GM23338 (cell line): ENCODE measurements at regions not wholly inside any gene's neighbourhood (a gene's known extent, or its start where the extent isn't known, plus 50 kb on each side); places are given as distances from the start of the nearest gene placed in this dataset.

Experiments used
- ATAC-seq: fragments of 200-7000 bp; cut with Tn5 transposase; 3 replicates; pipeline ENCODE4 v1.9.1; 2020
- DNase-seq: peaks from one replicate; pipeline ENCODE4 v3.0.0-alpha.2; 2015; ENCODE audit warnings: low spot score
- H2AFZ ChIP-seq: fragments of 200-600 bp; sonication (generic); 2 replicates; pipeline ENCODE4 v1.8.0; 2016; ENCODE audit warnings: antibody characterized with exemption, mild to moderate bottlenecking, moderate library complexity
- H3F3A ChIP-seq: fragments of 200-600 bp; sonication (generic); replicated peaks from 2 replicates; pipeline ENCODE4 v1.8.0; 2017; ENCODE audit warnings: antibody characterized with exemption, mixed run types, low read depth
- H3K27ac ChIP-seq: fragments of 200-600 bp; sonication (generic); 2 replicates; pipeline ENCODE4 v1.6.1; 2016; ENCODE audit warnings: low read depth
- H3K27me3 ChIP-seq: fragments of 200-600 bp; sonication (generic); 2 replicates; pipeline ENCODE4 v1.8.0; 2016; ENCODE audit warnings: mild to moderate bottlenecking, mixed run types, moderate library complexity; ENCODE audit not compliant: insufficient read depth
- H3K36me3 ChIP-seq: fragments of 200-600 bp; sonication (generic); 2 replicates; pipeline ENCODE4 v1.8.0; 2016; ENCODE audit warnings: mild to moderate bottlenecking; ENCODE audit not compliant: insufficient read depth
- H3K4me1 ChIP-seq: fragments of 200-600 bp; sonication (generic); 2 replicates; pipeline ENCODE4 v1.8.0; 2016; ENCODE audit warnings: mild to moderate bottlenecking, moderate library complexity; ENCODE audit not compliant: insufficient read depth
- H3K4me2 ChIP-seq: fragments of 200-600 bp; sonication (generic); 2 replicates; pipeline ENCODE4 v1.7.1; 2017; ENCODE audit warnings: mixed run types
- H3K4me3 ChIP-seq: fragments of 200-600 bp; sonication (generic); 2 replicates; pipeline ENCODE4 v1.6.1; 2016; ENCODE audit warnings: mixed run types
- H3K79me2 ChIP-seq: fragments of 200-600 bp; sonication (generic); replicated peaks from 2 replicates; pipeline ENCODE4 v1.8.0; 2017; ENCODE audit warnings: mild to moderate bottlenecking; ENCODE audit not compliant: insufficient read depth
- H3K9me2 ChIP-seq: fragments of 200-600 bp; sonication (generic); 2 replicates; pipeline ENCODE4 v1.8.0; 2017; ENCODE audit not compliant: insufficient read depth
- H4K20me1 ChIP-seq: fragments of 200-600 bp; sonication (generic); replicated peaks from 2 replicates; pipeline ENCODE4 v1.8.0; 2017; ENCODE audit warnings: mild to moderate bottlenecking; ENCODE audit not compliant: insufficient read depth
- H3K27ac Mint-ChIP-seq: 2 replicates; pipeline ENCODE4 v1.8.0; 2020; ENCODE audit warnings: inconsistent platforms, mild to moderate bottlenecking, moderate library complexity, mixed read lengths
- H3K27me3 Mint-ChIP-seq: 3 replicates; pipeline ENCODE4 v1.8.0; 2022; ENCODE audit warnings: low read depth, mild to moderate bottlenecking, moderate library complexity, mixed read lengths, inconsistent platforms; ENCODE audit not compliant: insufficient read depth, poor library complexity
- H3K36me3 Mint-ChIP-seq: 3 replicates; pipeline ENCODE4 v1.8.0; 2021; ENCODE audit warnings: low read depth, mild to moderate bottlenecking, inconsistent platforms, moderate library complexity, mixed read lengths
- H3K4me1 Mint-ChIP-seq: 3 replicates; pipeline ENCODE4 v1.8.0; 2020; ENCODE audit warnings: mild to moderate bottlenecking, inconsistent platforms, mixed read lengths
- H3K4me3 Mint-ChIP-seq: 3 replicates; pipeline ENCODE4 v1.8.0; 2021; ENCODE audit warnings: moderate library complexity, mild to moderate bottlenecking, inconsistent platforms, mixed read lengths
- H3K9me3 Mint-ChIP-seq: 3 replicates; pipeline ENCODE4 v1.8.0; 2020; ENCODE audit warnings: moderate library complexity, mild to moderate bottlenecking, inconsistent platforms, mixed read lengths
- CREB1 ChIP-seq: fragments of 250-450 bp; sonication (Bioruptor Pico); IDR thresholded peaks from 2 replicates; pipeline ENCODE4 v1.5.0; 2020; ENCODE audit warnings: low read depth, mild to moderate bottlenecking, moderate library complexity
- EZH2 ChIP-seq: fragments of 200-600 bp; sonication (generic); IDR thresholded peaks from one replicate; pipeline ENCODE4 v1.8.0; 2017; ENCODE audit warnings: antibody characterized with exemption, mild to moderate bottlenecking, low read depth; ENCODE audit not compliant: unreplicated experiment
- JUNB ChIP-seq: IDR thresholded peaks from one replicate; pipeline ENCODE4 v1.6.1; 2016; ENCODE audit warnings: antibody characterized with exemption; ENCODE audit not compliant: unreplicated experiment
- NANOG ChIP-seq: IDR thresholded peaks from 2 replicates; pipeline ENCODE4 v1.6.1; 2016; ENCODE audit warnings: antibody characterized with exemption, borderline replicate concordance
- POLR2AphosphoS5 ChIP-seq: IDR thresholded peaks from 2 replicates; pipeline ENCODE4 v1.6.1; 2016; ENCODE audit warnings: antibody characterized with exemption, low read depth
- REST ChIP-seq: IDR thresholded peaks from one replicate; pipeline ENCODE4 v1.6.1; 2018; ENCODE audit warnings: antibody characterized with exemption; ENCODE audit not compliant: unreplicated experiment
- STAT1 ChIP-seq: IDR thresholded peaks from one replicate; pipeline ENCODE4 v1.6.1; 2016; ENCODE audit warnings: antibody characterized with exemption; ENCODE audit not compliant: unreplicated experiment
- ZNF114 ChIP-seq: fragments of 250-450 bp; sonication (Bioruptor Pico); IDR thresholded peaks from 2 replicates; pipeline ENCODE4 v1.5.0; 2020; ENCODE audit warnings: mild to moderate bottlenecking, moderate library complexity
- TF ChIP-seq, protein P1 (sequence below): fragments of 250-450 bp; sonication (Bioruptor Pico); IDR thresholded peaks from 2 replicates; pipeline ENCODE4 v1.5.0; 2020; ENCODE audit warnings: mild to moderate bottlenecking, moderate library complexity
- TF ChIP-seq, protein P2 (sequence below): IDR thresholded peaks from 2 replicates; pipeline ENCODE4 v1.6.1; 2016; ENCODE audit warnings: antibody characterized with exemption
- TF ChIP-seq, protein P3 (sequence below), 2 experiments: fragments of 200-600 bp in 1 of 2; sonication (generic) in 1 of 2; conservative IDR thresholded peaks; 2 replicates each; pipeline versions ENCODE4 v1.5.1 to v1.6.1; 2016 to 2017; ENCODE audit warnings: antibody characterized with exemption in 2 of 2, low read depth in 2 of 2, mild to moderate bottlenecking in 2 of 2, moderate library complexity in 1 of 2

- TF ChIP-seq, protein P1, sequence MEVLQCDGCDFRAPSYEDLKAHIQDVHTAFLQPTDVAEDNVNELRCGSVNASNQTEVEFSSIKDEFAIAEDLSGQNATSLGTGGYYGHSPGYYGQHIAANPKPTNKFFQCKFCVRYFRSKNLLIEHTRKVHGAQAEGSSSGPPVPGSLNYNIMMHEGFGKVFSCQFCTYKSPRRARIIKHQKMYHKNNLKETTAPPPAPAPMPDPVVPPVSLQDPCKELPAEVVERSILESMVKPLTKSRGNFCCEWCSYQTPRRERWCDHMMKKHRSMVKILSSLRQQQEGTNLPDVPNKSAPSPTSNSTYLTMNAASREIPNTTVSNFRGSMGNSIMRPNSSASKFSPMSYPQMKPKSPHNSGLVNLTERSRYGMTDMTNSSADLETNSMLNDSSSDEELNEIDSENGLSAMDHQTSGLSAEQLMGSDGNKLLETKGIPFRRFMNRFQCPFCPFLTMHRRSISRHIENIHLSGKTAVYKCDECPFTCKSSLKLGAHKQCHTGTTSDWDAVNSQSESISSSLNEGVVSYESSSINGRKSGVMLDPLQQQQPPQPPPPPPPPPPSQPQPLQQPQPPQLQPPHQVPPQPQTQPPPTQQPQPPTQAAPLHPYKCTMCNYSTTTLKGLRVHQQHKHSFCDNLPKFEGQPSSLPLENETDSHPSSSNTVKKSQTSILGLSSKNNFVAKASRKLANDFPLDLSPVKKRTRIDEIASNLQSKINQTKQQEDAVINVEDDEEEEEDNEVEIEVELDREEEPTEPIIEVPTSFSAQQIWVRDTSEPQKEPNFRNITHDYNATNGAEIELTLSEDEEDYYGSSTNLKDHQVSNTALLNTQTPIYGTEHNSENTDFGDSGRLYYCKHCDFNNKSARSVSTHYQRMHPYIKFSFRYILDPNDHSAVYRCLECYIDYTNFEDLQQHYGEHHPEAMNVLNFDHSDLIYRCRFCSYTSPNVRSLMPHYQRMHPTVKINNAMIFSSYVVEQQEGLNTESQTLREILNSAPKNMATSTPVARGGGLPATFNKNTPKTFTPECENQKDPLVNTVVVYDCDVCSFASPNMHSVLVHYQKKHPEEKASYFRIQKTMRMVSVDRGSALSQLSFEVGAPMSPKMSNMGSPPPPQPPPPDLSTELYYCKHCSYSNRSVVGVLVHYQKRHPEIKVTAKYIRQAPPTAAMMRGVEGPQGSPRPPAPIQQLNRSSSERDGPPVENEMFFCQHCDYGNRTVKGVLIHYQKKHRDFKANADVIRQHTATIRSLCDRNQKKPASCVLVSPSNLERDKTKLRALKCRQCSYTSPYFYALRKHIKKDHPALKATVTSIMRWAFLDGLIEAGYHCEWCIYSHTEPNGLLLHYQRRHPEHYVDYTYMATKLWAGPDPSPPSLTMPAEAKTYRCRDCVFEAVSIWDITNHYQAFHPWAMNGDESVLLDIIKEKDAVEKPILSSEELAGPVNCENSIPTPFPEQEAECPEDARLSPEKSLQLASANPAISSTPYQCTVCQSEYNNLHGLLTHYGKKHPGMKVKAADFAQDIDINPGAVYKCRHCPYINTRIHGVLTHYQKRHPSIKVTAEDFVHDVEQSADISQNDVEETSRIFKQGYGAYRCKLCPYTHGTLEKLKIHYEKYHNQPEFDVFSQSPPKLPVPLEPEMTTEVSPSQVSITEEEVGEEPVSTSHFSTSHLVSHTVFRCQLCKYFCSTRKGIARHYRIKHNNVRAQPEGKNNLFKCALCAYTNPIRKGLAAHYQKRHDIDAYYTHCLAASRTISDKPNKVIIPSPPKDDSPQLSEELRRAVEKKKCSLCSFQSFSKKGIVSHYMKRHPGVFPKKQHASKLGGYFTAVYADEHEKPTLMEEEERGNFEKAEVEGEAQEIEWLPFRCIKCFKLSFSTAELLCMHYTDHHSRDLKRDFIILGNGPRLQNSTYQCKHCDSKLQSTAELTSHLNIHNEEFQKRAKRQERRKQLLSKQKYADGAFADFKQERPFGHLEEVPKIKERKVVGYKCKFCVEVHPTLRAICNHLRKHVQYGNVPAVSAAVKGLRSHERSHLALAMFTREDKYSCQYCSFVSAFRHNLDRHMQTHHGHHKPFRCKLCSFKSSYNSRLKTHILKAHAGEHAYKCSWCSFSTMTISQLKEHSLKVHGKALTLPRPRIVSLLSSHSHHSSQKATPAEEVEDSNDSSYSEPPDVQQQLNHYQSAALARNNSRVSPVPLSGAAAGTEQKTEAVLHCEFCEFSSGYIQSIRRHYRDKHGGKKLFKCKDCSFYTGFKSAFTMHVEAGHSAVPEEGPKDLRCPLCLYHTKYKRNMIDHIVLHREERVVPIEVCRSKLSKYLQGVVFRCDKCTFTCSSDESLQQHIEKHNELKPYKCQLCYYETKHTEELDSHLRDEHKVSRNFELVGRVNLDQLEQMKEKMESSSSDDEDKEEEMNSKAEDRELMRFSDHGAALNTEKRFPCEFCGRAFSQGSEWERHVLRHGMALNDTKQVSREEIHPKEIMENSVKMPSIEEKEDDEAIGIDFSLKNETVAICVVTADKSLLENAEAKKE (CRISPR knock-in tag) = no peak
- TF ChIP-seq JUNB (no peak), STAT1 (no peak), ZNF114 (no peak)
- TF ChIP-seq, protein P2, sequence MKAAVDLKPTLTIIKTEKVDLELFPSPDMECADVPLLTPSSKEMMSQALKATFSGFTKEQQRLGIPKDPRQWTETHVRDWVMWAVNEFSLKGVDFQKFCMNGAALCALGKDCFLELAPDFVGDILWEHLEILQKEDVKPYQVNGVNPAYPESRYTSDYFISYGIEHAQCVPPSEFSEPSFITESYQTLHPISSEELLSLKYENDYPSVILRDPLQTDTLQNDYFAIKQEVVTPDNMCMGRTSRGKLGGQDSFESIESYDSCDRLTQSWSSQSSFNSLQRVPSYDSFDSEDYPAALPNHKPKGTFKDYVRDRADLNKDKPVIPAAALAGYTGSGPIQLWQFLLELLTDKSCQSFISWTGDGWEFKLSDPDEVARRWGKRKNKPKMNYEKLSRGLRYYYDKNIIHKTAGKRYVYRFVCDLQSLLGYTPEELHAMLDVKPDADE = no peak
These were observed 925.3 kb upstream of the CDH10 start (continued) for GRCh38 chr5:25570067-25570583.

GRCh38 chr5:25568989-25569625 lies 924.3 kb upstream of the CDH10 start:
- Histone ChIP-seq H3K36me3 (no peaks in the 10 kb centered on the region), H4K20me1 (no peaks in the 10 kb centered on the region), H3K4me1 (peaks cover 58% of the 10 kb centered on the region), H2AFZ (no peak overlapping the region), H3K27me3 (no peaks in the 10 kb centered on the region), H3K9me2 (no peaks in the 10 kb centered on the region; the same call in 1 of the 2 replicates), H3K4me2 (no peak overlapping the region), H3K79me2 (no peaks in the 10 kb centered on the region), H3F3A (no peaks in the 10 kb centered on the region), H3K4me3 (no peak overlapping the region), H3K27ac (no peak overlapping the region)
- Mint-ChIP-seq H3K27me3 (peaks cover 2% of the 10 kb centered on the region), H3K4me3 (no peak overlapping the region), H3K4me1 (peaks cover 48% of the 10 kb centered on the region), H3K9me3 (peaks cover 16% of the 10 kb centered on the region), H3K27ac (no peak overlapping the region; the same call in 1 of the 2 replicates), H3K36me3 (peaks cover 11% of the 10 kb centered on the region)
- DNase-seq (peak; percentile 33), ATAC-seq (no peak)
- TF ChIP-seq ZNF114 (no peak), EZH2 (no peak), NANOG (no peak), POLR2AphosphoS5 (no peak), REST (no peak), CREB1 (CRISPR knock-in tag) (no peak)
- TF ChIP-seq, protein P3, sequence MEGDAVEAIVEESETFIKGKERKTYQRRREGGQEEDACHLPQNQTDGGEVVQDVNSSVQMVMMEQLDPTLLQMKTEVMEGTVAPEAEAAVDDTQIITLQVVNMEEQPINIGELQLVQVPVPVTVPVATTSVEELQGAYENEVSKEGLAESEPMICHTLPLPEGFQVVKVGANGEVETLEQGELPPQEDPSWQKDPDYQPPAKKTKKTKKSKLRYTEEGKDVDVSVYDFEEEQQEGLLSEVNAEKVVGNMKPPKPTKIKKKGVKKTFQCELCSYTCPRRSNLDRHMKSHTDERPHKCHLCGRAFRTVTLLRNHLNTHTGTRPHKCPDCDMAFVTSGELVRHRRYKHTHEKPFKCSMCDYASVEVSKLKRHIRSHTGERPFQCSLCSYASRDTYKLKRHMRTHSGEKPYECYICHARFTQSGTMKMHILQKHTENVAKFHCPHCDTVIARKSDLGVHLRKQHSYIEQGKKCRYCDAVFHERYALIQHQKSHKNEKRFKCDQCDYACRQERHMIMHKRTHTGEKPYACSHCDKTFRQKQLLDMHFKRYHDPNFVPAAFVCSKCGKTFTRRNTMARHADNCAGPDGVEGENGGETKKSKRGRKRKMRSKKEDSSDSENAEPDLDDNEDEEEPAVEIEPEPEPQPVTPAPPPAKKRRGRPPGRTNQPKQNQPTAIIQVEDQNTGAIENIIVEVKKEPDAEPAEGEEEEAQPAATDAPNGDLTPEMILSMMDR (conservative IDR thresholded peaks at IDR 0.05; ENCODE audit: low read depth in 2 of 2) = no peak
- TF ChIP-seq, protein P2 = no peak
